ENCODE measurements at regions not wholly inside any gene's neighbourhood (a gene's known extent, or its start where the extent isn't known, plus 50 kb on each side); places are given as distances from the start of the nearest gene placed in this dataset.

DNA sequence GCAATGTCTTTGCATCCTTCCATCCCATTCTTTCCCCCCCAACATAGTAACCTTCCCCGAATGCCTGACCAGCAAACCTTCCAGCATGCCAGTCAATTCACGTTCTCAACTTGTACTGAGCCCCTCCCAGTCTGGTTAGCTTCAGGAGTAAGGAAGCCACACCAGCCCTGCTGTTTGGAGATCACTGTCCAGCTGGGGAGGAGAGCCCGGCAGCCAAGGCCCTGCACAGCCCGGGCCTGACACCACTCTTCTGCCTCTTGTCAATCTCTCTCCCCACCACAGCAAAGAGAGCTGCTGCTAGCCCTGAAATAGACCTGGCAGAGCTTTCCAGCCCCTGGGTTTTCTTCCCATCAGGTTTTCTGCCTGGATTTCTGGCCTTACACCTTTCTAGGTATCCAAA, 185.8 kb upstream of the ID2 start:
- TF ChIP-seq, protein P1, sequence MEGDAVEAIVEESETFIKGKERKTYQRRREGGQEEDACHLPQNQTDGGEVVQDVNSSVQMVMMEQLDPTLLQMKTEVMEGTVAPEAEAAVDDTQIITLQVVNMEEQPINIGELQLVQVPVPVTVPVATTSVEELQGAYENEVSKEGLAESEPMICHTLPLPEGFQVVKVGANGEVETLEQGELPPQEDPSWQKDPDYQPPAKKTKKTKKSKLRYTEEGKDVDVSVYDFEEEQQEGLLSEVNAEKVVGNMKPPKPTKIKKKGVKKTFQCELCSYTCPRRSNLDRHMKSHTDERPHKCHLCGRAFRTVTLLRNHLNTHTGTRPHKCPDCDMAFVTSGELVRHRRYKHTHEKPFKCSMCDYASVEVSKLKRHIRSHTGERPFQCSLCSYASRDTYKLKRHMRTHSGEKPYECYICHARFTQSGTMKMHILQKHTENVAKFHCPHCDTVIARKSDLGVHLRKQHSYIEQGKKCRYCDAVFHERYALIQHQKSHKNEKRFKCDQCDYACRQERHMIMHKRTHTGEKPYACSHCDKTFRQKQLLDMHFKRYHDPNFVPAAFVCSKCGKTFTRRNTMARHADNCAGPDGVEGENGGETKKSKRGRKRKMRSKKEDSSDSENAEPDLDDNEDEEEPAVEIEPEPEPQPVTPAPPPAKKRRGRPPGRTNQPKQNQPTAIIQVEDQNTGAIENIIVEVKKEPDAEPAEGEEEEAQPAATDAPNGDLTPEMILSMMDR (IDR thresholded peaks at IDR 0.05; ENCODE audit: control insufficient read depth, extremely low read depth, insufficient read depth): no peak
- H3K4me3 ChIP-seq (ENCODE audit: low read depth, low read length): no peak overlapping the region
- DNase-seq (ENCODE audit: low read depth): no peak

GRCh38 chr2:8496617-8497016, 185.2 kb upstream of the ID2 start:
- no peak overlapping the region for H3K4me3 ChIP-seq (ENCODE audit: low read depth, low read length)
- DNase-seq (ENCODE audit: low read depth): no peak
- TF ChIP-seq, protein P1 (IDR thresholded peaks at IDR 0.05; ENCODE audit: control insufficient read depth, extremely low read depth, insufficient read depth): no peak

DNA sequence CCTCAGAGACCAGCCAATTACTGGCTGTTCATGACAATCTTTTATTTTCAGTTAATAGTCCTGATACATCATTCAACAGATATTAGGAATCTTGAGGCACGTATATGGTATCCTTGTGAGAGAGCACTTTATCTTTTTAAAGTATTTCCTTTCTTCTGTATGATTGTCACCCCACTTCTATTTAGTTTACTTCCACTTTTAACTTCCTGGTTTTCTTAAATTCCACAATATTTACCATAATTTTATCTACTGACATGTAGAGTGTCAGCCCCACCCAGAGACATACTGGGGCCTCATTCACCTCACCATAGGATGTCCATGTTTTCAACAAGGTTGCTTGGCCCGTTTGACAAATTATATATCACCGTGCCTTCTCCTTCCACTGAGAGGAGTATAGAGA, 182.9 kb upstream of the ID2 start:
- H3K4me3 ChIP-seq (ENCODE audit: low read depth, low read length): no peak overlapping the region
- DNase-seq (ENCODE audit: low read depth): no peak
- TF ChIP-seq, protein P1 (IDR thresholded peaks at IDR 0.05; ENCODE audit: control insufficient read depth, extremely low read depth, insufficient read depth): no peak

GRCh38 chr2:8500124-8501054, 181.5 kb upstream of the ID2 start:
- TF ChIP-seq, protein P1 (IDR thresholded peaks at IDR 0.05; ENCODE audit: control insufficient read depth, extremely low read depth, insufficient read depth): no peak
- peak; percentile 82 for DNase-seq (ENCODE audit: low read depth)
- 0 out of 2 replicates have a peak overlapping the region, but pooled peaks have one; percentile 6 for H3K4me3 ChIP-seq (ENCODE audit: low read depth, low read length)

- TF ChIP-seq, protein P1 (IDR thresholded peaks at IDR 0.05; ENCODE audit: control insufficient read depth, extremely low read depth, insufficient read depth): no peak
- no peak for DNase-seq (ENCODE audit: low read depth)
- H3K4me3 ChIP-seq (ENCODE audit: low read depth, low read length): no peak overlapping the region
Measured at GRCh38 chr2:8501061-8501720, 180.7 kb upstream of the ID2 start.

DNA sequence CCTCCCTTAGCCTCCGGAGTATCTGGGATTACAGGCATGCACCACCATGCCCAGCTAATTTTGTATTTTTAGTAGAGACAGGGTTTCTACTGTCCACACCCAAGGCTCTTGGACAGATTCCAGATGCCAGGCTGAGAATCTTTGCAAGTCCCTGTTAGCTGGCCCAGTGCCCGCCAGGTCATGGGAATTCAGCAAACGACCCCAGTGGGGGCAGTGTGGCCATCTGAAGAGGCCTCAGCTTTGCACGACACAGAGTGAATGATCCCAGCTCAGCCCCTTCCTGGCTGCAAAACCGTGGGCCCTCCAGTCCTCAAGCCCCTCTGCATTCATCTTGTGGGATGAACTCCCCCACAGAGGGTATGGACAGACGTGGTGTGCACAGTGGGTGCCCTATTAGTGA, 179.5 kb upstream of the ID2 start:
- no peak for DNase-seq (ENCODE audit: low read depth)
- TF ChIP-seq, protein P1 (IDR thresholded peaks at IDR 0.05; ENCODE audit: control insufficient read depth, extremely low read depth, insufficient read depth): no peak
- H3K4me3 ChIP-seq (ENCODE audit: low read depth, low read length): no peak overlapping the region
